GM23248 (cell line): ENCODE measurements at regions not wholly inside any gene's neighbourhood (a gene's known extent, or its start where the extent isn't known, plus 50 kb on each side); places are given as distances from the start of the nearest gene placed in this dataset.

Experiments used
- DNase-seq: peaks from one replicate; pipeline ENCODE4 v3.0.0-alpha.2; 2015
- H2AFZ ChIP-seq: fragments of 200-600 bp; sonication (generic); 2 replicates; pipeline ENCODE4 v1.6.1; 2016; ENCODE audit warnings: antibody characterized with exemption
- H3F3A ChIP-seq: fragments of 200-600 bp; sonication (generic); 2 replicates; pipeline ENCODE4 v1.6.1; 2016; ENCODE audit warnings: mild to moderate bottlenecking, antibody characterized with exemption, mixed run types; ENCODE audit not compliant: insufficient read depth
- H3K27ac ChIP-seq: fragments of 200-600 bp; sonication (generic); 2 replicates; pipeline ENCODE4 v1.5.1; 2016; ENCODE audit warnings: mild to moderate bottlenecking
- H3K27me3 ChIP-seq: fragments of 200-600 bp; sonication (generic); replicated peaks from 2 replicates; pipeline ENCODE4 v1.6.1; 2016; ENCODE audit warnings: mild to moderate bottlenecking; ENCODE audit not compliant: insufficient read depth
- H3K36me3 ChIP-seq: fragments of 200-600 bp; sonication (generic); 2 replicates; pipeline ENCODE4 v1.6.1; 2016; ENCODE audit warnings: low read depth, mild to moderate bottlenecking
- H3K4me1 ChIP-seq: fragments of 200-600 bp; sonication (generic); 2 replicates; pipeline ENCODE4 v1.6.1; 2016; ENCODE audit warnings: mild to moderate bottlenecking; ENCODE audit not compliant: insufficient read depth
- H3K4me2 ChIP-seq: fragments of 200-600 bp; sonication (generic); one replicate; pipeline ENCODE4 v1.6.1; 2016; ENCODE audit warnings: mild to moderate bottlenecking; ENCODE audit not compliant: unreplicated experiment
- H3K4me3 ChIP-seq: fragments of 200-600 bp; sonication (generic); 2 replicates; pipeline ENCODE4 v1.5.1; 2016; ENCODE audit warnings: mild to moderate bottlenecking
- H3K79me2 ChIP-seq: fragments of 200-600 bp; sonication (generic); 2 replicates; pipeline ENCODE4 v1.6.1; 2016; ENCODE audit warnings: mild to moderate bottlenecking; ENCODE audit not compliant: insufficient read depth
- H3K9ac ChIP-seq: fragments of 200-600 bp; sonication (generic); 2 replicates; pipeline ENCODE4 v1.6.1; 2016; ENCODE audit warnings: mild to moderate bottlenecking
- H3K9me2 ChIP-seq: fragments of 200-600 bp; sonication (generic); 2 replicates; pipeline ENCODE4 v1.6.1; 2016; ENCODE audit warnings: mixed run types, mild to moderate bottlenecking, moderate library complexity; ENCODE audit not compliant: insufficient read depth
- H3K9me3 ChIP-seq: fragments of 200-600 bp; sonication (generic); one replicate; pipeline ENCODE4 v1.6.1; 2017; ENCODE audit warnings: low read depth
- H4K20me1 ChIP-seq: fragments of 200-600 bp; sonication (generic); 2 replicates; pipeline ENCODE4 v1.6.0; 2016; ENCODE audit not compliant: insufficient read depth
- EZH2 ChIP-seq: fragments of 200-600 bp; sonication (generic); IDR thresholded peaks from 2 replicates; pipeline ENCODE4 v1.6.1; 2018; ENCODE audit warnings: antibody characterized with exemption, mild to moderate bottlenecking; ENCODE audit not compliant: insufficient read depth, poor library complexity, severe bottlenecking
- EZH2phosphoT487 ChIP-seq: fragments of 200-600 bp; sonication (generic); IDR thresholded peaks from 2 replicates; pipeline ENCODE4 v1.6.1; 2018; ENCODE audit warnings: antibody characterized with exemption, moderate library complexity, mild to moderate bottlenecking, low read depth; ENCODE audit not compliant: insufficient read depth
- WGBS, 2 experiments: methylation state at CpG; one replicate each; pipeline ENCODE4 v1.1.6; 2015 to 2017; ENCODE audit warnings: low lambda C conversion rate in 2 of 2, low coverage in 1 of 2; ENCODE audit errors: missing lambda C conversion rate in 2 of 2; 5-methylcytosine and 5-hydroxymethylcytosine counted together
- in situ Hi-C: fragments of 300-500 bp; cut with MboI; formaldehyde crosslinking; loops from 2 replicates; pipeline ENCODE4 v1.15.0; 2020

- no peak for DNase-seq
- no peaks in the 10 kb centered on the region for H3F3A ChIP-seq
- H3K27ac ChIP-seq, result no peak overlapping the region
- H2AFZ ChIP-seq, result 0 out of 2 replicates have a peak overlapping the region, but pooled peaks have one; percentile 15
- no peak for TF ChIP-seq EZH2phosphoT487
- no peak for TF ChIP-seq EZH2
- H3K9me3 ChIP-seq, result no peaks in the 10 kb centered on the region
- H3K9ac ChIP-seq, result no peak overlapping the region
- no peaks in the 10 kb centered on the region for H3K27me3 ChIP-seq
- no peaks in the 10 kb centered on the region for H3K4me1 ChIP-seq
- no peaks in the 10 kb centered on the region for H3K36me3 ChIP-seq
- no peak overlapping the region for H3K4me3 ChIP-seq
- H3K4me2 ChIP-seq, result no peak overlapping the region
- in situ Hi-C loops, result no loop called here
- 69 to 73% methylated on average over 3 of the region's 3 CpGs for WGBS, 2 experiments
- no peaks in the 10 kb centered on the region for H4K20me1 ChIP-seq
- no peaks in the 10 kb centered on the region for H3K9me2 ChIP-seq
- H3K79me2 ChIP-seq, result no peaks in the 10 kb centered on the region
These were observed 432.3 kb upstream of the DAB2 start for GRCh38 chr5:39857041-39857440.

GRCh38 chr5:39854771-39855410 is 430.1 kb upstream of the DAB2 start:
- WGBS, 2 experiments, result 45 to 46% methylated on average over 2 of the region's 2 CpGs
- Histone ChIP-seq H2AFZ (no peak overlapping the region), H3K4me1 (no peaks in the 10 kb centered on the region), H3K79me2 (no peaks in the 10 kb centered on the region), H3K4me2 (no peak overlapping the region), H3K27me3 (no peaks in the 10 kb centered on the region), H4K20me1 (no peaks in the 10 kb centered on the region), H3K9me2 (no peaks in the 10 kb centered on the region), H3K9me3 (no peaks in the 10 kb centered on the region), H3K36me3 (no peaks in the 10 kb centered on the region), H3K4me3 (no peak overlapping the region), H3K27ac (no peak overlapping the region), H3K9ac (no peak overlapping the region), H3F3A (no peaks in the 10 kb centered on the region)
- no peak for DNase-seq
- in situ Hi-C loops, result no loop called here
- TF ChIP-seq EZH2phosphoT487 (no peak), EZH2 (no peak)

GRCh38 chr5:39850291-39850690 is 425.5 kb upstream of the DAB2 start:
- Histone ChIP-seq H4K20me1 (no peaks in the 10 kb centered on the region), H3K4me1 (no peaks in the 10 kb centered on the region), H3F3A (no peaks in the 10 kb centered on the region), H3K4me2 (no peak overlapping the region), H2AFZ (no peak overlapping the region), H3K9me2 (no peaks in the 10 kb centered on the region), H3K36me3 (no peaks in the 10 kb centered on the region), H3K79me2 (no peaks in the 10 kb centered on the region), H3K9ac (no peak overlapping the region), H3K27ac (no peak overlapping the region), H3K9me3 (no peaks in the 10 kb centered on the region), H3K4me3 (no peak overlapping the region), H3K27me3 (peaks cover 4% of the 10 kb centered on the region; the same call in 1 of the 2 replicates)
- no peak for DNase-seq
- TF ChIP-seq EZH2 (no peak), EZH2phosphoT487 (no peak)
- in situ Hi-C loops, result no loop called here
- WGBS, 2 experiments, result 18 to 19% methylated on average over 4 of the region's 4 CpGs

- Histone ChIP-seq H3K79me2 (no peaks in the 10 kb centered on the region), H3K9ac (no peak overlapping the region), H3K27me3 (peaks cover 4% of the 10 kb centered on the region; the same call in 1 of the 2 replicates), H3K4me2 (no peak overlapping the region), H3K36me3 (no peaks in the 10 kb centered on the region), H3K4me3 (no peak overlapping the region), H3F3A (no peaks in the 10 kb centered on the region), H2AFZ (no peak overlapping the region), H3K9me3 (no peaks in the 10 kb centered on the region), H3K27ac (no peak overlapping the region), H3K9me2 (no peaks in the 10 kb centered on the region), H3K4me1 (no peaks in the 10 kb centered on the region), H4K20me1 (no peaks in the 10 kb centered on the region)
- in situ Hi-C loops, result no loop called here
- DNase-seq, result no peak
- TF ChIP-seq EZH2phosphoT487, result no peak
These were observed 421.4 kb upstream of the DAB2 start for GRCh38 chr5:39846144-39846543.

GRCh38 chr5:39843767-39844166 is 419.0 kb upstream of the DAB2 start:
- no peaks in the 10 kb centered on the region for H3K9me2 ChIP-seq
- no peaks in the 10 kb centered on the region for H4K20me1 ChIP-seq
- H3K4me3 ChIP-seq, result no peak overlapping the region
- H3K27me3 ChIP-seq, result no peaks in the 10 kb centered on the region
- TF ChIP-seq EZH2phosphoT487, result no peak
- TF ChIP-seq EZH2, result no peak
- H3K4me1 ChIP-seq, result no peaks in the 10 kb centered on the region
- H3K79me2 ChIP-seq, result no peaks in the 10 kb centered on the region
- H3K27ac ChIP-seq, result no peak overlapping the region
- no peaks in the 10 kb centered on the region for H3K36me3 ChIP-seq
- no peaks in the 10 kb centered on the region for H3F3A ChIP-seq
- DNase-seq, result no peak
- no peak overlapping the region for H3K4me2 ChIP-seq
- 60 to 72% methylated on average over 1 of the region's 1 CpG for WGBS, 2 experiments
- peaks cover 6% of the 10 kb centered on the region for H3K9me3 ChIP-seq
- in situ Hi-C loops, result no loop called here
- H2AFZ ChIP-seq, result no peak overlapping the region
- H3K9ac ChIP-seq, result no peak overlapping the region
